ENCODE measurements at regions not wholly inside any gene's neighbourhood (a gene's known extent, or its start where the extent isn't known, plus 50 kb on each side); places are given as distances from the start of the nearest gene placed in this dataset.

- TF ChIP-seq CTCF (IDR thresholded peaks at IDR 0.05; ENCODE audit: borderline replicate concordance, extremely low read depth, insufficient read depth), result no peak
- DNase-seq, result no peak
- Histone ChIP-seq H3K4me3 (ENCODE audit: low read length in 3 of 3) (no peak overlapping the region), H3K4me1 (ENCODE audit: control insufficient read depth in 2 of 3, insufficient read depth in 2 of 3, low read depth in 1 of 3, low read length in 3 of 3) (no peaks in the 10 kb centered on the region), H3K27me3 (ENCODE audit: control insufficient read depth, insufficient read depth, low read length) (no peaks in the 10 kb centered on the region), H3K36me3 (ENCODE audit: control insufficient read depth in 2 of 3, insufficient read depth in 3 of 3, low read length in 3 of 3) (no peaks in the 10 kb centered on the region), H3K9ac (ENCODE audit: low read length in 3 of 3) (no peak overlapping the region), H3K27ac (ENCODE audit: low read depth in 2 of 2, low read length in 2 of 2) (no peak overlapping the region), H3K9me3 (ENCODE audit: control insufficient read depth in 2 of 3, insufficient read depth in 1 of 3, low read length in 3 of 3) (no peaks in the 10 kb centered on the region)
- intact Hi-C loops (cut with DNase I), result no loop called here
- no peak for FAIRE-seq
These were observed 539.3 kb downstream of the METTL4 start for GRCh38 chr18:2032036-2032435.

- Histone ChIP-seq H3K27ac (ENCODE audit: low read depth in 2 of 2, low read length in 2 of 2) (no peak overlapping the region), H3K4me3 (ENCODE audit: low read length in 3 of 3) (no peak overlapping the region), H3K9ac (ENCODE audit: low read length in 3 of 3) (no peak overlapping the region), H3K4me1 (ENCODE audit: control insufficient read depth in 2 of 3, insufficient read depth in 2 of 3, low read depth in 1 of 3, low read length in 3 of 3) (no peaks in the 10 kb centered on the region), H3K9me3 (ENCODE audit: control insufficient read depth in 2 of 3, insufficient read depth in 1 of 3, low read length in 3 of 3) (no peaks in the 10 kb centered on the region), H3K27me3 (ENCODE audit: control insufficient read depth, insufficient read depth, low read length) (no peaks in the 10 kb centered on the region), H3K36me3 (ENCODE audit: control insufficient read depth in 2 of 3, insufficient read depth in 3 of 3, low read length in 3 of 3) (no peaks in the 10 kb centered on the region)
- no peak for FAIRE-seq
- intact Hi-C loops (cut with DNase I), result no loop called here
- no peak for TF ChIP-seq CTCF (IDR thresholded peaks at IDR 0.05; ENCODE audit: borderline replicate concordance, extremely low read depth, insufficient read depth)
- no peak for DNase-seq
These were observed 536.2 kb downstream of the METTL4 start for GRCh38 chr18:2035056-2035455.

- Histone ChIP-seq H3K36me3 (ENCODE audit: control insufficient read depth in 2 of 3, insufficient read depth in 3 of 3, low read length in 3 of 3) (no peaks in the 10 kb centered on the region), H3K9ac (ENCODE audit: low read length in 3 of 3) (no peak overlapping the region), H3K27ac (ENCODE audit: low read depth in 2 of 2, low read length in 2 of 2) (no peak overlapping the region), H3K9me3 (ENCODE audit: control insufficient read depth in 2 of 3, insufficient read depth in 1 of 3, low read length in 3 of 3) (peaks cover 0 to 3% (median 0%) of the 10 kb centered on the region in 3 donors), H3K4me3 (ENCODE audit: low read length in 3 of 3) (no peak overlapping the region), H3K4me1 (ENCODE audit: control insufficient read depth in 2 of 3, insufficient read depth in 2 of 3, low read depth in 1 of 3, low read length in 3 of 3) (no peaks in the 10 kb centered on the region), H3K27me3 (ENCODE audit: control insufficient read depth, insufficient read depth, low read length) (no peaks in the 10 kb centered on the region)
- no peak for FAIRE-seq
- intact Hi-C loops (cut with DNase I), result no loop called here
- no peak for TF ChIP-seq CTCF (IDR thresholded peaks at IDR 0.05; ENCODE audit: borderline replicate concordance, extremely low read depth, insufficient read depth)
- no peak for DNase-seq
These were observed 535.2 kb downstream of the METTL4 start for GRCh38 chr18:2036086-2036485.

- Histone ChIP-seq H3K4me1 (ENCODE audit: control insufficient read depth in 2 of 3, insufficient read depth in 2 of 3, low read depth in 1 of 3, low read length in 3 of 3) (no peaks in the 10 kb centered on the region), H3K4me3 (ENCODE audit: low read length in 3 of 3) (no peak overlapping the region), H3K27me3 (ENCODE audit: control insufficient read depth, insufficient read depth, low read length) (no peaks in the 10 kb centered on the region), H3K9me3 (ENCODE audit: control insufficient read depth in 2 of 3, insufficient read depth in 1 of 3, low read length in 3 of 3) (peaks cover 0 to 3% (median 0%) of the 10 kb centered on the region in 3 donors), H3K9ac (ENCODE audit: low read length in 3 of 3) (no peak overlapping the region), H3K27ac (ENCODE audit: low read depth in 2 of 2, low read length in 2 of 2) (no peak overlapping the region), H3K36me3 (ENCODE audit: control insufficient read depth in 2 of 3, insufficient read depth in 3 of 3, low read length in 3 of 3) (no peaks in the 10 kb centered on the region)
- FAIRE-seq, result no peak
- intact Hi-C loops (cut with DNase I), result no loop called here
- no peak for DNase-seq
- no peak for TF ChIP-seq CTCF (IDR thresholded peaks at IDR 0.05; ENCODE audit: borderline replicate concordance, extremely low read depth, insufficient read depth)
These were observed 531.0 kb downstream of the METTL4 start for GRCh38 chr18:2040279-2040678.

Data from kidney (tissue), 13 donors.